ENCODE measurements at regions not wholly inside any gene's neighbourhood (a gene's known extent, or its start where the extent isn't known, plus 50 kb on each side); places are given as distances from the start of the nearest gene placed in this dataset.

DNA sequence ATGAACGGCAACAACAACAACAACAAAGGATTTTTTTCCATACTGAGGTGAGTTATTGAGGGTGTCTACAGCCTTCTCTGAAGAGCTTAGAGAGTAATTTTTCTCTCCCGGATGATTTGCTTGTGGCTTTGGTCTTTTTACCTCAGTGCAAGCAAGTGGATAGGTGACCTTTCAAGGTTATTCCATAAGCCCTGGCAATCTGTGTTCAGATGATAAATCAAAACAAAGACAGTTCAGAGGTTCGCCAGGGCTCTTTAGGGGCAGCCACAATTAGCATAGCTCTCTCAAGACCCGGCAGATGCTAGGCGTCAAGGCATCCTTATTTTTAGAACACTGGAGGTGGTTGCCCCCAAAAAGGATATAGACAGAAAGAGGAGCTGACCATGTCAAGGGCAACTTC, 417.9 kb upstream of the C9orf72 start:
- no peak for DNase-seq (ENCODE audit: low read depth in 4 of 4, low spot score in 1 of 4)

DNA sequence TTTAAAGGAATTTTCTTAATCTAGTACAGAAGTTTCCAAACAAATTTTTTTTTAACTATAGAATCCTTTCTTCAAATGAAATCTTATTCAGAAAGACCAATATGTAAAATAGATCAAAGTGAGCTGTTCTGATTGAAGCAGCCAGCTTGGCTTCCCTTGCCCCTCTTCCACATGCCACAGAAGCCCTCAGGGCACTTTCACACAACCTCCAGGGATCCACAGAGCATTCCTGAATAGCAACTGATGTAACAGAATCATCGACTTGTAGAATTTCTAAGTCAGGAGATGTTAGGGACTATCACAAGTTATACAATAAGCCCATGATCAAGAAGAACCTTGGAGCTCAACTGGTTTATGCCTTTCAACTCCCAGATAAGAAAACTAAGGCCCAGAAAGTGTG, 427.8 kb upstream of the C9orf72 start:
- no peak for DNase-seq (ENCODE audit: low read depth in 4 of 4, low spot score in 1 of 4)

DNA sequence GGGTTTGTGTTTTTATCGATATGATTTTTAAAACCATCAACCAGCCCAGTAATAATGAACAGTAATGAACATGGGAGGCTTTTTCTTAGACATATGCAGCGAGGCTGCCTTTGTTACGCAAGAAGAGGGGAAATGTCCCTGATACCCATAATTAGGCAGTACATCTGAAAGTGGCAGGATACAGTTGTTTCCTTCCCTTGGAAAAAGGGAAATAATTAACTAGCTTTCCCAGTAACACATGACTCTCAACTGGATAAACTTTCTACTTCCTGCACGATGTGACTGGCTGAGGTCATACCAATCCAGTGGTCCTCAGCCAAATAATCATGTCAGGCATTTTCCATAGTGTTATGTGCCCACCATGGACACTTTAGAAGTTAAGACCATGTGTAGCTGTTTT, 431.6 kb upstream of the C9orf72 start:
- DNase-seq (ENCODE audit: low read depth in 4 of 4, low spot score in 1 of 4): no peak

- DNase-seq (ENCODE audit: low read depth in 4 of 4, low spot score in 1 of 4): no peak
Observed at GRCh38 chr9:28005779-28006178, 432.5 kb upstream of the C9orf72 start.

DNA sequence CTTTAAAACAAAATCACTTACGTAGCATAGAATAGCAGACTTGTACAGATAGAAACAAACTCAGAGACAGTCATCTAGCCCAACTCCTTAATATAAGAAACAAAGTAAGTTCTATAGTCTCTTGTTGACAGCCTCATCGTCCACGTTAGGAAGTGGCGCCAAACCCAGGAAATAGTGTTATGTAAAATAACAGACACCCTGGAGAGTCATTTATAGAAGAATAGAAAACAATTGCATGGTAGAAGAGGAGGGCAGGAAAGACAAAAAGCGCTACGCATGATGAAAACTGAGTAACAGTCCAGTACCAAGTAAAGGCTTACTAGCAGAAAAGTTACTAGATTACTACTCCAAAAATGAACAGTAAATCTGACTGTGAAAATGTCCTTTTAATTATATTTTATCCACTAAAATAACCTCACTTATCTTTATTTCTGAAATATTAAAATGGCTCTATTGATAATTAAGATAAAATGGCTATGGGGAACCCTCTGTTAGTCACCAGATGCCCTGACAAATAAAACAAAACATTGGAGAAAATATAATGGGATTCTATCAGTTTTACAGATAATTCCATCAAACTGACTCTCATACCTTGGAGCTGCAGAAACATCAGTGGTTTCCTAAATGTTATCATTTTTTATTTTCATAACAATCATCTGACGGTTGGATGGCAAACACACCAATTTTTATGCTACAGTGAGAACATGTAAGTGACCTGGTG, 434.0 kb upstream of the C9orf72 start:
- DNase-seq (ENCODE audit: low read depth in 4 of 4, low spot score in 1 of 4): no peak

GRCh38 chr9:28014212-28014611, 440.9 kb upstream of the C9orf72 start:
- no peak for DNase-seq (ENCODE audit: low read depth in 4 of 4, low spot score in 1 of 4)

DNA sequence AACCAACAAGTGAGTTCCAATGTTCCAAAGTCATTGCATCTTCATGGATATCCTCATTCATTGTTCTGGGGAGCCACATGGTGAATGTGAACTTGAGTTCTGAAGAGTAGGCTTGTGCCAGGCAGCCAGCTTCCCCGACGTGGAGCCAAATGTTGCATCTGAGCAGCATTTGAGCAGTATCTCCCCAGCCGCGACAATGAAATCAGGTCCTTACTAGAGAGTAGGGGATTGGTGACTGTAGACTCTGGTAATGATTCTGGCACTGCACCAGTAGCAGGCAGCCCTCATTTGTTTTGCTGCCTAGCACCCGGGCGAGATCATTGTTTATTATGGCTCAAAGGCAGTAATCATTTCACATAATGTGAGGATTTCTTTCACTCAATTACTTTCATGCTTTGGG, 451.4 kb upstream of the C9orf72 start:
- DNase-seq (ENCODE audit: low read depth in 4 of 4, low spot score in 1 of 4): no peak

DNA sequence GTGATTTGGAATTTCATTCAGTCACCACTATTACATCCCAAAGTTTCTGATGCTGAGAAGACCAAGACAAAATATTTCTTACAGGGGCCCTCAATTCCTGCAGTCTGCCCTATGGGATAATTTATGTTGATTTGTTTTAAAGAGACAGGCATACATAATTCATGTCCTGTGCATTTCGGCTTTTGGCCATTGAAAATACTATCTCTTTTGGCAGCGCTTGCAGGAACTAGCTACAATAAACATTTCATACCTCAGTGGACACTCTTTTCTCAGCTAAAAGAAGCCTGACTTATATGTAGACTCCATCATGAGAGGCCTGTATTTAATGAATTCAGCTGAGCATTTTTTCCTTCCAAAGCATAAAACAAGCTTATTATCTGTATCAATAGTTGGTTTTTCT, 451.9 kb upstream of the C9orf72 start:
- no peak for DNase-seq (ENCODE audit: low read depth in 4 of 4, low spot score in 1 of 4)

- no peak for DNase-seq (ENCODE audit: low read depth in 4 of 4, low spot score in 1 of 4)
Observed at GRCh38 chr9:28031521-28032267, 458.4 kb upstream of the C9orf72 start.

- no peak for DNase-seq (ENCODE audit: low read depth in 4 of 4, low spot score in 1 of 4)
Observed at GRCh38 chr9:28032268-28032590, 458.9 kb upstream of the C9orf72 start.

DNA sequence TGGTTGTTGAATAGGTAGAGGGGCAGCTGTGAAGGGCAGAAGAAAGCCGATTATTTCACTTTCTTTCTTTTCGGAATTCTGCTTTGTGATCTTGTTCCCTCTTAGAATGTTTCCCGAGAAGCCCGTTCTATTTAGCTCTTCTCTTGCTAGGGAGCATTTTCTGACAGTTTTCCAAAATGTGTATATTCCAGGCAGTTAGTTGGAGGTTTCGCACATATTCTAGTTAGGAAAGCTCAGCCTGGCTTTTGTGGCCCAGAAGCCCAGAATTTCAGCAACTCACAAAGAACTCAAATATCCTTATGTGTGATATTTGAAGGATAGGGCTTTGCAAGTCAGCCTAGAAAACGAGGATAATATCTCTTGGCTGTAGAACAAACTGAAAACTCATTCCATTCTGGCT, 461.0 kb upstream of the C9orf72 start:
- no peak for DNase-seq (ENCODE audit: low read depth in 4 of 4, low spot score in 1 of 4)

DNA sequence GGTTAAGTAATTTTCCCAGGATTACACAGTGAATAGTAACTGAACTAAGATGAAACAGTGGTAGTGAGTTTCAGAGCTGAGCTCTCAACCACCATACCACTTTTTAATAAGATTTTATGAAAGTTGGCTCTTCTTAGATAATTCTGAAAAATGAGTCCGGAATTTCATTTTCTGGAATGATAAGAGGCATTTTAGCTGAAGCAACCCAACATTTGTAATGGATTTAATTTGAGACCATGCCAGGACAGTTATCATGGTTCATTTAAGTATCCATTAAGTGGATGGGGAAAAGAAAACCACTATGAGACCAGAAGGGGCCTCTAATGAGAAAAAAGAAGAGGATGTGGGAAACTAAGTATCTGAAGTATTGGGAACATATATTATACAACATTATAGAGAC, 464.7 kb upstream of the C9orf72 start:
- DNase-seq (ENCODE audit: low read depth in 4 of 4, low spot score in 1 of 4): no peak

GRCh38 chr9:28045051-28045450, 471.8 kb upstream of the C9orf72 start:
- DNase-seq (ENCODE audit: low read depth in 4 of 4, low spot score in 1 of 4): no peak

- DNase-seq (ENCODE audit: low read depth in 4 of 4, low spot score in 1 of 4): no peak
Observed at GRCh38 chr9:28050046-28050445, 476.8 kb upstream of the C9orf72 start.

DNA sequence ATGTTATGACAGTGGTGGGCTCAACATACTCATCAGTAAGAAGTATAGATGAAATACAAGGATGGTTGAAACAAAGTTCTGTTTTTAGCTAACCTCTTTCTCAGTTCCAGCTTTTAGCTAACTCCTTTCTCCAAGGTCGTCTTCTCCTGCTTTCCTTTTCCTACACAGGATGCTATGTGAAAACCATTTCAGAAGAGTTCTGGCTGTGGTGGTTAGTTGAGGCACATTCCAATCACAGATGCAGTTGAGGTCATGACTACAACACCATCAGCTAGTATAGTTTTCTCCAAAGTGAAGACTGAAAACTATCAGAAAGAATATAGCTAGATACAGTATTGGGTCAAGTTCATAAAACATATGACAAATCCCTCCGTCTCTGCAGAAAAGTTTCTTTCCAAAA, 477.7 kb upstream of the C9orf72 start:
- no peak for DNase-seq (ENCODE audit: low read depth in 4 of 4, low spot score in 1 of 4)

DNA sequence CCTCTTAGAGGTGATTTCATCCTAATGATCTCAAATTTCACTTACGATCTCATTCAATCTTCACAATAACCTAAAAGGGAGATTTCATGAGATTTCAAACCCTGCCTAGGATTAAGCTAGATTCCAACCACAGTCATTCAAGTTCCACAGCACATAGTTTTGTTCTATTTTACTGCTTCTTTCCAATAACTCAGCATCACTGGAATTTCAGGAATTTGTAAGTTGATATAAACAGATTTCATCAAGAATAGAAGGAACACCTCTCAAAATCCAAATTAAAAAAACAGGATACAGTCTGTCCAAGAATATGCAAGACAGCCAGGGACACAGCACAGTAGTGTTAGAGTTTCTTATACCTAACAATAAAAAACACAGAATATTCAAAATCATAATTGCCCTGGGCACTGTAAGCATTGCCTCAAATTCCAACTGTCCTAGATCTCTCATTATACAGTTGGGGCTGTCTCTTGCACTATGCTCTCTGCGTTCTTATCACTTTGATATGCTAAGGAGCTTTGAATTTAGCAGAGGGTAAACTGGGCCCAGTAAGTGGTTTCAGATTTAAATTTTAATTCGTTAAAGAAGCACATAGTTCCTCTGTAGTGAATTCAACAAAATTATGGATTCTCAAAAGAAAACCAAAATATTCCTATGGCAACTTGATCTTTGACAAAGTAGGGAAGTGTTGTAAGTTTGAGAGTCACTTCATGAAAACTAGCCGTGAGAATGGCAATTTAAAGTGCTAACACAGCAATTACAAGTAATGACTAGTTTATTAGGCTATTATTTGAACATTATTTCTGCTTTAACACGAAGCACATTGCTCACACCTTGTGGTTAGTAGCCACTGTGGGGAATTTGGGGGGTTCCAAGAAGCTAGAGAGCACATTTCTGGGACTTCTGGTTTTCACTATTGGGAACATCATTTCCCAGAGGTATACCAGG, 478.6 kb upstream of the C9orf72 start:
- DNase-seq (ENCODE audit: low read depth in 4 of 4, low spot score in 1 of 4): no peak

- DNase-seq (ENCODE audit: low read depth in 4 of 4, low spot score in 1 of 4): no peak
Observed at GRCh38 chr9:28053096-28053777, 480.0 kb upstream of the C9orf72 start.

GRCh38 chr9:28056006-28056405, 482.7 kb upstream of the C9orf72 start:
- no peak for DNase-seq (ENCODE audit: low read depth in 4 of 4, low spot score in 1 of 4)

DNA sequence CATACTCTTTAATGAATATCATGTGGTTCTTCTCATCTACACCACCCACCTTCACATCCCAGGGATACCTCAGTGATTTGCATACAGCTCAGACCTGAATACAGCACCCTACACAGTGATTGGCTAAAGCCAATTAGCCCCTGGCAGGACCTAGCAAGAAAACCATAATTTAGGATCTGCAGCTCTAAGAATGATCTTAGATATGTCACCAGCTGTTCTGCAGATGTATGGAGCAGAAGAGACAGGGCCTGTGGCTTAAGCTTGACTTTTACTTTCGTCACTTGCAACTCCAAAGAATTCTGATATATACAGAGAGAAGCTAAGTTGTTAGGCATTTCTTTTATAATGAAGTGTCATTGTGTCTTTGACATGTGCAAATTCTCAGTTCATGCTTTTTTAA, 483.2 kb upstream of the C9orf72 start:
- no peak for DNase-seq (ENCODE audit: low read depth in 4 of 4, low spot score in 1 of 4)

- DNase-seq (ENCODE audit: low read depth in 4 of 4, low spot score in 1 of 4): no peak
Observed at GRCh38 chr9:28059192-28059591, 485.9 kb upstream of the C9orf72 start.

- DNase-seq (ENCODE audit: low read depth in 4 of 4, low spot score in 1 of 4): no peak
Observed at GRCh38 chr9:28064241-28064815, 491.0 kb upstream of the C9orf72 start.

Measured in stimulated activated CD4-positive, alpha-beta T cell treated with anti-CD3 and anti-CD28 coated beads, Interleukin-1b, Interleukin-23, amount 100 ng/mL, for 24 hours (primary cell).